Peyer's patch (tissue), 4 donors: ENCODE measurements at regions not wholly inside any gene's neighbourhood (a gene's known extent, or its start where the extent isn't known, plus 50 kb on each side); places are given as distances from the start of the nearest gene placed in this dataset.

Experiments
- CTCF ChIP-seq, 6 experiments: fragments of 450-650 bp in 4 of 6; fragments of 200-600 bp in 2 of 6; sonication (generic) in 1 of 6; IDR thresholded peaks; one replicate each; pipeline ENCODE4 v1.5.1; 2017 to 2019; ENCODE audit warnings: antibody characterized with exemption in 6 of 6, mild to moderate bottlenecking in 3 of 6, moderate library complexity in 1 of 6
- POLR2A ChIP-seq, 2 donors: fragments of 450-650 bp; IDR thresholded peaks; one replicate each; pipeline ENCODE4 v1.5.1; 2017; ENCODE audit warnings: antibody characterized with exemption in 2 of 2, mild to moderate bottlenecking in 2 of 2, moderate library complexity in 2 of 2

GRCh38 chr14:76305268-76305826 is 70.6 kb upstream of the ESRRB start:
- TF ChIP-seq CTCF (IDR thresholded peaks at IDR 0.05) (no peak), POLR2A (IDR thresholded peaks at IDR 0.05) (no peak)
